Trophoblast cell (in vitro differentiated cells and primary cell): ENCODE measurements at regions not wholly inside any gene's neighbourhood (a gene's known extent, or its start where the extent isn't known, plus 50 kb on each side); places are given as distances from the start of the nearest gene placed in this dataset.

Experiments used
- DNase-seq, 2 donors: peaks; one replicate each; pipeline ENCODE4 v3.0.0-alpha.2; 2016
- H2AFZ ChIP-seq: 2 replicates; pipeline ENCODE4 v1.6.1; 2013; ENCODE audit warnings: low read length, moderate library complexity, mild to moderate bottlenecking; ENCODE audit not compliant: insufficient read depth, poor library complexity
- H2AK5ac ChIP-seq: 2 replicates; pipeline ENCODE4 v1.6.1; 2013; ENCODE audit warnings: mild to moderate bottlenecking, low read length
- H2BK120ac ChIP-seq: 2 replicates; pipeline ENCODE4 v1.6.1; 2013; ENCODE audit warnings: low read length, mild to moderate bottlenecking, moderate library complexity; ENCODE audit not compliant: insufficient read depth, poor library complexity
- H2BK12ac ChIP-seq: 2 replicates; pipeline ENCODE4 v1.6.1; 2013; ENCODE audit warnings: mild to moderate bottlenecking, low read length, moderate library complexity
- H2BK5ac ChIP-seq: 2 replicates; pipeline ENCODE4 v1.6.1; 2013; ENCODE audit warnings: low read length, low read depth, moderate library complexity, mild to moderate bottlenecking; ENCODE audit not compliant: poor library complexity
- H3K14ac ChIP-seq: 2 replicates; pipeline ENCODE4 v1.6.1; 2013; ENCODE audit warnings: mild to moderate bottlenecking, low read length
- H3K18ac ChIP-seq: 2 replicates; pipeline ENCODE4 v1.6.1; 2013; ENCODE audit warnings: mild to moderate bottlenecking, low read length
- H3K23ac ChIP-seq: 2 replicates; pipeline ENCODE4 v1.6.1; 2013; ENCODE audit warnings: low read length
- H3K27ac ChIP-seq: 2 replicates; pipeline ENCODE4 v1.5.1; 2013; ENCODE audit warnings: low read depth, mild to moderate bottlenecking, inconsistent platforms, low read length, moderate library complexity
- H3K27me3 ChIP-seq: 2 replicates; pipeline ENCODE4 v1.6.1; 2013; ENCODE audit warnings: inconsistent platforms, mild to moderate bottlenecking, low read length, moderate library complexity; ENCODE audit not compliant: insufficient read depth
- H3K36me3 ChIP-seq, 2 experiments: 1 replicate in 1 of 2; 2 replicates in 1 of 2; pipeline ENCODE4 v1.6.1; 2013; ENCODE audit warnings: low read length in 2 of 2, mild to moderate bottlenecking in 2 of 2, moderate library complexity in 1 of 2; ENCODE audit not compliant: insufficient read depth in 2 of 2, control insufficient read depth in 1 of 2
- H3K4ac ChIP-seq: 2 replicates; pipeline ENCODE4 v1.6.1; 2013; ENCODE audit warnings: low read depth, mild to moderate bottlenecking, low read length, moderate library complexity
- H3K4me1 ChIP-seq, 2 experiments: 1 replicate in 1 of 2; 2 replicates in 1 of 2; pipeline ENCODE4 v1.6.1; 2013; ENCODE audit warnings: low read length in 2 of 2, mild to moderate bottlenecking in 2 of 2, moderate library complexity in 1 of 2; ENCODE audit not compliant: insufficient read depth in 2 of 2, control insufficient read depth in 1 of 2
- H3K4me2 ChIP-seq: 2 replicates; pipeline ENCODE4 v1.6.1; 2013; ENCODE audit warnings: inconsistent platforms, mild to moderate bottlenecking, low read length, moderate library complexity
- H3K4me3 ChIP-seq: 2 replicates; pipeline ENCODE4 v1.5.1; 2013; ENCODE audit warnings: mild to moderate bottlenecking, low read depth, low read length, inconsistent platforms
- H3K79me1 ChIP-seq: one replicate; pipeline ENCODE4 v1.6.1; 2013; ENCODE audit warnings: low read length
- H3K79me2 ChIP-seq: 2 replicates; pipeline ENCODE4 v1.6.1; 2013; ENCODE audit warnings: low read length, mild to moderate bottlenecking; ENCODE audit not compliant: control insufficient read depth, insufficient read depth, poor library complexity
- H3K9ac ChIP-seq: 2 replicates; pipeline ENCODE4 v1.6.1; 2013; ENCODE audit warnings: mild to moderate bottlenecking, low read length
- H3K9me3 ChIP-seq: 2 replicates; pipeline ENCODE4 v1.6.1; 2013; ENCODE audit warnings: low read depth, mild to moderate bottlenecking, control low read depth, inconsistent platforms, low read length; ENCODE audit not compliant: insufficient read depth
- H4K12ac ChIP-seq: 2 replicates; pipeline ENCODE4 v1.6.1; 2013; ENCODE audit warnings: low read depth, mild to moderate bottlenecking, low read length, moderate library complexity
- H4K8ac ChIP-seq: 2 replicates; pipeline ENCODE4 v1.6.1; 2013; ENCODE audit warnings: low read depth, mild to moderate bottlenecking, low read length, moderate library complexity
- H4K91ac ChIP-seq: one replicate; pipeline ENCODE4 v1.6.1; 2013; ENCODE audit warnings: low read depth, mild to moderate bottlenecking, low read length, moderate library complexity
- WGBS: extraction: QIAGEN DNeasy Blood & Tissue Kit; methylation state at CpG from one replicate; pipeline ENCODE4 v1.1.7; 2013; ENCODE audit warnings: missing lambda C conversion rate; ENCODE audit not compliant: insufficient read length, insufficient coverage; ENCODE audit errors: extremely low coverage; 5-methylcytosine and 5-hydroxymethylcytosine counted together

GRCh38 chr18:42586601-42587000, 528.9 kb downstream of the RIT2 start:
- no peak overlapping the region for H3K4ac ChIP-seq
- no peak overlapping the region for H3K4me2 ChIP-seq
- no peak overlapping the region for H4K8ac ChIP-seq
- no peak overlapping the region for H4K12ac ChIP-seq
- WGBS: no CpG with 5 or more reads among the region's 2 CpGs
- no peak overlapping the region for H3K23ac ChIP-seq
- H3K14ac ChIP-seq: no peak overlapping the region
- DNase-seq: no peak
- H3K4me1 ChIP-seq: no peaks in the 10 kb centered on the region
- no peaks in the 10 kb centered on the region for H3K79me1 ChIP-seq
- no peak overlapping the region for H3K9ac ChIP-seq
- no peaks in the 10 kb centered on the region for H3K79me2 ChIP-seq
- no peak overlapping the region for H2BK5ac ChIP-seq
- no peak overlapping the region for H3K4me3 ChIP-seq
- H2BK120ac ChIP-seq: no peak overlapping the region
- H3K36me3 ChIP-seq: no peaks in the 10 kb centered on the region
- H3K27ac ChIP-seq: no peak overlapping the region
- no peak overlapping the region for H2AK5ac ChIP-seq
- H3K27me3 ChIP-seq: no peaks in the 10 kb centered on the region
- H3K18ac ChIP-seq: no peak overlapping the region
- H3K9me3 ChIP-seq: no peaks in the 10 kb centered on the region
- no peak overlapping the region for H2AFZ ChIP-seq
- H2BK12ac ChIP-seq: no peak overlapping the region
- H4K91ac ChIP-seq: no peak overlapping the region

- Histone ChIP-seq H2BK5ac (no peak overlapping the region), H4K12ac (no peak overlapping the region), H2AK5ac (no peak overlapping the region)
Observed at GRCh38 chr18:42588786-42589185, 526.7 kb downstream of the RIT2 start.

GRCh38 chr18:42604820-42605219, 510.7 kb downstream of the RIT2 start:
- Histone ChIP-seq H3K36me3 (no peaks in the 10 kb centered on the region), H3K4ac (no peak overlapping the region), H3K9ac (no peak overlapping the region), H2BK5ac (no peak overlapping the region), H3K4me1 (no peaks in the 10 kb centered on the region), H3K4me3 (no peak overlapping the region), H2AK5ac (no peak overlapping the region), H2AFZ (no peak overlapping the region), H3K14ac (no peak overlapping the region), H4K91ac (no peak overlapping the region), H3K79me1 (no peaks in the 10 kb centered on the region), H4K12ac (no peak overlapping the region), H3K9me3 (no peaks in the 10 kb centered on the region), H2BK120ac (no peak overlapping the region), H3K79me2 (no peaks in the 10 kb centered on the region), H4K8ac (no peak overlapping the region), H3K27ac (no peak overlapping the region), H3K18ac (no peak overlapping the region), H2BK12ac (no peak overlapping the region), H3K4me2 (no peak overlapping the region), H3K23ac (no peak overlapping the region), H3K27me3 (no peaks in the 10 kb centered on the region)
- no peak for DNase-seq

More at GRCh38 chr18:42588786-42589185, 526.7 kb downstream of the RIT2 start:
- no peaks in the 10 kb centered on the region for H3K79me2 ChIP-seq
- no peak overlapping the region for H3K18ac ChIP-seq
- no peak overlapping the region for H3K4ac ChIP-seq
- no peak overlapping the region for H2BK120ac ChIP-seq
- no peaks in the 10 kb centered on the region for H3K79me1 ChIP-seq
- H3K27me3 ChIP-seq: no peaks in the 10 kb centered on the region
- no CpG with 5 or more reads among the region's 3 CpGs for WGBS
- H3K4me3 ChIP-seq: no peak overlapping the region
- no peak overlapping the region for H4K91ac ChIP-seq
- no peak overlapping the region for H2AFZ ChIP-seq
- no peak overlapping the region for H3K27ac ChIP-seq
- H3K36me3 ChIP-seq: no peaks in the 10 kb centered on the region
- no peak overlapping the region for H3K9ac ChIP-seq
- no peak overlapping the region for H2BK12ac ChIP-seq
- no peak for DNase-seq
- no peak overlapping the region for H4K8ac ChIP-seq
- H3K9me3 ChIP-seq: no peaks in the 10 kb centered on the region
- H3K4me1 ChIP-seq: no peaks in the 10 kb centered on the region
- no peak overlapping the region for H3K4me2 ChIP-seq
- no peak overlapping the region for H3K14ac ChIP-seq
- H3K23ac ChIP-seq: no peak overlapping the region

GRCh38 chr18:42606886-42607495, 508.5 kb downstream of the RIT2 start:
- no CpG with 5 or more reads among the region's 4 CpGs for WGBS
- no peak overlapping the region for H2BK120ac ChIP-seq
- no peaks in the 10 kb centered on the region for H3K79me2 ChIP-seq

More at GRCh38 chr18:42606886-42607495, 508.5 kb downstream of the RIT2 start:
- H3K4me2 ChIP-seq: no peak overlapping the region
- no peak for DNase-seq
- H2BK5ac ChIP-seq: no peak overlapping the region
- no peak overlapping the region for H3K27ac ChIP-seq
- no peak overlapping the region for H2AK5ac ChIP-seq
- H3K79me1 ChIP-seq: no peaks in the 10 kb centered on the region
- H3K23ac ChIP-seq: no peak overlapping the region
- no peak overlapping the region for H3K4me3 ChIP-seq
- no peak overlapping the region for H4K8ac ChIP-seq
- H3K18ac ChIP-seq: no peak overlapping the region
- H3K36me3 ChIP-seq: no peaks in the 10 kb centered on the region
- no peak overlapping the region for H2BK12ac ChIP-seq
- H3K27me3 ChIP-seq: no peaks in the 10 kb centered on the region
- no peak overlapping the region for H3K4ac ChIP-seq
- no peak overlapping the region for H3K14ac ChIP-seq
- no peak overlapping the region for H3K9ac ChIP-seq
- no peaks in the 10 kb centered on the region for H3K4me1 ChIP-seq
- no peaks in the 10 kb centered on the region for H3K9me3 ChIP-seq
- no peak overlapping the region for H4K91ac ChIP-seq
- no peak overlapping the region for H2AFZ ChIP-seq
- H4K12ac ChIP-seq: no peak overlapping the region
